HEK293T (cell line): ENCODE measurements at regions not wholly inside any gene's neighbourhood (a gene's known extent, or its start where the extent isn't known, plus 50 kb on each side); places are given as distances from the start of the nearest gene placed in this dataset.

Source experiments
- ARNT ChIP-seq: fragments of 450-650 bp; IDR thresholded peaks from 2 replicates; pipeline ENCODE4 v1.6.1; 2017; ENCODE audit warnings: mild to moderate bottlenecking
- BHLHE40 ChIP-seq: fragments of 450-650 bp; IDR thresholded peaks from 2 replicates; pipeline ENCODE4 v1.6.1; 2016; ENCODE audit warnings: mild to moderate bottlenecking, moderate library complexity, borderline replicate concordance
- CTBP1 ChIP-seq: fragments of 450-650 bp; IDR thresholded peaks from 2 replicates; pipeline ENCODE4 v1.6.1; 2016; ENCODE audit warnings: borderline replicate concordance
- FOXA1 ChIP-seq: fragments of 450-650 bp; IDR thresholded peaks from 2 replicates; pipeline ENCODE4 v1.6.1; 2016; ENCODE audit warnings: mild to moderate bottlenecking
- FOXK2 ChIP-seq: fragments of 450-650 bp; IDR thresholded peaks from 2 replicates; pipeline ENCODE4 v1.6.1; 2016; ENCODE audit warnings: mild to moderate bottlenecking
- HDGF ChIP-seq: fragments of 450-650 bp; IDR thresholded peaks from 2 replicates; pipeline ENCODE4 v1.6.1; 2017; ENCODE audit warnings: antibody characterized with exemption, borderline replicate concordance
- SP1 ChIP-seq: fragments of 450-650 bp; IDR thresholded peaks from 2 replicates; pipeline ENCODE4 v1.6.1; 2017
- SUZ12 ChIP-seq: fragments of 450-650 bp; IDR thresholded peaks from 2 replicates; pipeline ENCODE4 v1.6.1; 2016; ENCODE audit warnings: mild to moderate bottlenecking
- TARDBP ChIP-seq: fragments of 450-650 bp; IDR thresholded peaks from 2 replicates; pipeline ENCODE4 v1.6.1; 2016
- ZNF384 ChIP-seq: fragments of 450-650 bp; IDR thresholded peaks from 2 replicates; pipeline ENCODE4 v1.6.1; 2016
- TF ChIP-seq, protein P1 (sequence below): fragments of 450-650 bp; IDR thresholded peaks from 2 replicates; pipeline ENCODE4 v1.6.1; 2016

DNA sequence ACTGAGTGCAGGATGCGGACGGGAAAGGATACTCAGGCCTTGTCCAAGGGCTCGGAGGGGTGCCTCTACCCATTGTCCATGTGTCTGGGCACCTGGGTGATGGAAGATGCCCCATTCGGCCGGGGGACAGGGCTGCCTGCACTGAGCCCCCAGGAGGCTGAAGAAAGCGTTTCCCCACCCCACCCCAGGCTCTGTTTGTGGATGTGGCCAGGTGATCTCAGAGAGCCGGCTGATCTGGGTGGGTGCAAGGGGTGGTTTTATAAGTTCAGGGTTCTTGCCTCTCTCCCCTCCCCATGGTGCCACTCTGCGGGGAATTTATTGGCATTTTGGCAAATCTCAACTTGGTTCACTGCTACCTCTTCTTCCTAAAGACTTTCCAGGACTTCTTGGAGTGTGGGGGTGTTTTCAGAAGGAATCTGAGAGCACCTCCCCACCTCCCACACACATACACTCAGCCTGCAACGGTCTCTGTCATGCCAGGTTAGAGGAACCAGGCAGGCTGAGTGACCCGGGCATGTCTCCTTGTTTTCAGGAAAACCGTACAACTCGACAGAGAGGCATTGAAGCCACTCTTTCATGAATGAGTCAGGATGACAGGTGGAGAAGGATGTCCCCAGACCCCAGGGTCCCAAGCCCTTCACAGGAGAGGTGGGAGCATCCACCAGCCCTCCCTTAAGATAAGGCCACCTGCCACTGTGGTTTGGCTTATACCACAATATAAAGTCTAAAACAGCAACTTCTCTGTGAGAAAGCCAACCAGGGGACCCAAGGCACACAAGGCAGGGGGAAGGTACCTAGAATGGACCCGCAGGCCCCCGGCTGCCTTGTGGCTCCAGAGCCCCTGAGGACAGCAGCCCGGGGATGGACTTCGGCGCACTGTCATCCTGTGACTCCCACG lies 174.9 kb downstream of the ETS2 start:
- TF ChIP-seq SUZ12 (no peak), HDGF (no peak), FOXK2 (no peak), BHLHE40 (no peak), CTBP1 (no peak), ARNT (no peak), TARDBP (no peak), ZNF384 (no peak), FOXA1 (no peak), SP1 (no peak)
- TF ChIP-seq, protein P1, sequence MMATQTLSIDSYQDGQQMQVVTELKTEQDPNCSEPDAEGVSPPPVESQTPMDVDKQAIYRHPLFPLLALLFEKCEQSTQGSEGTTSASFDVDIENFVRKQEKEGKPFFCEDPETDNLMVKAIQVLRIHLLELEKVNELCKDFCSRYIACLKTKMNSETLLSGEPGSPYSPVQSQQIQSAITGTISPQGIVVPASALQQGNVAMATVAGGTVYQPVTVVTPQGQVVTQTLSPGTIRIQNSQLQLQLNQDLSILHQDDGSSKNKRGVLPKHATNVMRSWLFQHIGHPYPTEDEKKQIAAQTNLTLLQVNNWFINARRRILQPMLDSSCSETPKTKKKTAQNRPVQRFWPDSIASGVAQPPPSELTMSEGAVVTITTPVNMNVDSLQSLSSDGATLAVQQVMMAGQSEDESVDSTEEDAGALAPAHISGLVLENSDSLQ = no peak
